Peyer's patch (tissue), 4 donors: ENCODE measurements at regions not wholly inside any gene's neighbourhood (a gene's known extent, or its start where the extent isn't known, plus 50 kb on each side); places are given as distances from the start of the nearest gene placed in this dataset.

Experiments
- DNase-seq, 3 donors: peaks; one replicate each; pipeline ENCODE4 v3.0.0-alpha.2; 2017 to 2019
- H3K27ac ChIP-seq, 4 donors: fragments of 200-600 bp; sonication (generic); one replicate each; pipeline ENCODE4 v1.5.1; 2016 to 2019
- H3K27me3 ChIP-seq, 2 donors: fragments of 200-600 bp; sonication (generic); one replicate each; pipeline ENCODE4 v1.5.1; 2019
- H3K36me3 ChIP-seq, 3 donors: fragments of 200-600 bp; sonication (generic); one replicate each; pipeline ENCODE4 v1.5.1; 2016 to 2019
- H3K4me1 ChIP-seq, 4 donors: fragments of 200-600 bp; sonication (generic); one replicate each; pipeline ENCODE4 v1.5.1; 2016 to 2019
- H3K4me3 ChIP-seq, 4 donors: fragments of 200-600 bp; sonication (generic); 1 replicate in 3 of 4; 2 replicates in 1 of 4; pipeline ENCODE4 v1.5.1; 2016 to 2019; ENCODE audit warnings: mild to moderate bottlenecking in 1 of 4
- H3K9me3 ChIP-seq, 4 donors: fragments of 200-600 bp; sonication (generic); one replicate each; pipeline ENCODE4 v1.5.1; 2016 to 2019; ENCODE audit warnings: mild to moderate bottlenecking in 1 of 4
- CTCF ChIP-seq, 6 experiments: fragments of 450-650 bp in 4 of 6; fragments of 200-600 bp in 2 of 6; sonication (generic) in 1 of 6; IDR thresholded peaks; one replicate each; pipeline ENCODE4 v1.5.1; 2017 to 2019; ENCODE audit warnings: antibody characterized with exemption in 6 of 6, mild to moderate bottlenecking in 3 of 6, moderate library complexity in 1 of 6
- POLR2A ChIP-seq, 2 donors: fragments of 450-650 bp; IDR thresholded peaks; one replicate each; pipeline ENCODE4 v1.5.1; 2017; ENCODE audit warnings: antibody characterized with exemption in 2 of 2, mild to moderate bottlenecking in 2 of 2, moderate library complexity in 2 of 2

GRCh38 chr9:82547995-82548394, 514.9 kb downstream of the RASEF start:
- H3K27ac ChIP-seq: no peak overlapping the region
- H3K4me1 ChIP-seq: peaks cover 0 to 10% (median 0%) of the 10 kb centered on the region in 4 donors
- no peak for TF ChIP-seq POLR2A (IDR thresholded peaks at IDR 0.05)
- TF ChIP-seq CTCF (IDR thresholded peaks at IDR 0.05): no peak
- no peak overlapping the region for H3K4me3 ChIP-seq
- H3K9me3 ChIP-seq: no peaks in the 10 kb centered on the region
- DNase-seq: no peak
- H3K27me3 ChIP-seq: no peaks in the 10 kb centered on the region
- no peaks in the 10 kb centered on the region for H3K36me3 ChIP-seq

- H3K36me3 ChIP-seq: no peaks in the 10 kb centered on the region
- H3K4me3 ChIP-seq: no peak overlapping the region
- H3K9me3 ChIP-seq: no peaks in the 10 kb centered on the region
- no peaks in the 10 kb centered on the region for H3K27me3 ChIP-seq
- TF ChIP-seq POLR2A (IDR thresholded peaks at IDR 0.05) (no peak), CTCF (IDR thresholded peaks at IDR 0.05) (no peak)
- H3K4me1 ChIP-seq: peaks cover 0 to 10% (median 0%) of the 10 kb centered on the region in 4 donors
- no peak for DNase-seq
- no peak overlapping the region for H3K27ac ChIP-seq
Measured at GRCh38 chr9:82549174-82549821, 513.6 kb downstream of the RASEF start.

- no peak for DNase-seq
- no peaks in the 10 kb centered on the region for H3K27me3 ChIP-seq
- H3K4me1 ChIP-seq: peaks cover 0 to 10% (median 0%) of the 10 kb centered on the region in 4 donors
- no peak overlapping the region for H3K27ac ChIP-seq
- TF ChIP-seq CTCF (IDR thresholded peaks at IDR 0.05): no peak
- no peak for TF ChIP-seq POLR2A (IDR thresholded peaks at IDR 0.05)
- no peaks in the 10 kb centered on the region for H3K9me3 ChIP-seq
- H3K36me3 ChIP-seq: no peaks in the 10 kb centered on the region
- no peak overlapping the region for H3K4me3 ChIP-seq
Measured at GRCh38 chr9:82552784-82553183, 510.2 kb downstream of the RASEF start.

GRCh38 chr9:82553654-82554366, 509.1 kb downstream of the RASEF start:
- Histone ChIP-seq H3K27me3 (no peaks in the 10 kb centered on the region), H3K9me3 (no peaks in the 10 kb centered on the region), H3K4me3 (no peak overlapping the region), H3K36me3 (no peaks in the 10 kb centered on the region), H3K27ac (no peak overlapping the region), H3K4me1 (peaks cover 0 to 10% (median 0%) of the 10 kb centered on the region in 4 donors)
- TF ChIP-seq POLR2A (IDR thresholded peaks at IDR 0.05) (no peak), CTCF (IDR thresholded peaks at IDR 0.05) (no peak)
- DNase-seq: no peak

GRCh38 chr9:82554381-82554780, 508.6 kb downstream of the RASEF start:
- H3K36me3 ChIP-seq: no peaks in the 10 kb centered on the region
- no peaks in the 10 kb centered on the region for H3K27me3 ChIP-seq
- no peak overlapping the region for H3K4me3 ChIP-seq
- H3K9me3 ChIP-seq: no peaks in the 10 kb centered on the region
- no peak for DNase-seq
- H3K27ac ChIP-seq: no peak overlapping the region
- peaks cover 0 to 10% (median 0%) of the 10 kb centered on the region in 4 donors for H3K4me1 ChIP-seq
- TF ChIP-seq POLR2A (IDR thresholded peaks at IDR 0.05): no peak
- no peak for TF ChIP-seq CTCF (IDR thresholded peaks at IDR 0.05)
